CD4-positive, alpha-beta T cell treated with Interferon gamma for 1 hour (primary cell): ENCODE measurements at regions not wholly inside any gene's neighbourhood (a gene's known extent, or its start where the extent isn't known, plus 50 kb on each side); places are given as distances from the start of the nearest gene placed in this dataset.
"Not testable (repeated sequence)": the region's sequence is repeated elsewhere in the genome, so short reads cannot be mapped to it uniquely, and the experiment has no call there.

Source experiments
- DNase-seq: peaks from one replicate; pipeline ENCODE4 v3.0.0-alpha.2; 2020

- no peak for DNase-seq
Observed at GRCh38 chr5:18489703-18490102, 855.4 kb downstream of the TAF11L14 start.

DNA sequence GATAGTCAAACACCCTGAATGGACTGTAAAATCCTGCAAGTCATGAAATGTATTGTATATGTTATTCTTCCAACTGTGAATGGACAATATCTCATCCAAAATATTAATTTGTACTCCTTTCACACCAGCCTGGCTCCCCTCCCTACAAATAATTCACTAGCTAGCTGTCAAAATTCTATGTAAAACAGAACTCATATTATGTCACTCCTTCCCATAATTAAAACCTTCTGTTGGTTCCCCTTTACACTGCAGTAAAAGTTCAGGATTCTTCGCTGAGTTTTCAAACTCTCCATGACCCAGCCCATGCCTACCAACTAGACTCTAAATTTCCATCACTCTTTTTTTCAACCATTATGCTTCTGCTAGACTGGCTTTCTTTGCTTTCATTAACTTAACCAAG lies 857.1 kb downstream of the TAF11L14 start:
- no peak for DNase-seq

GRCh38 chr5:18495157-18495556 lies 860.9 kb downstream of the TAF11L14 start:
- no peak for DNase-seq

DNA sequence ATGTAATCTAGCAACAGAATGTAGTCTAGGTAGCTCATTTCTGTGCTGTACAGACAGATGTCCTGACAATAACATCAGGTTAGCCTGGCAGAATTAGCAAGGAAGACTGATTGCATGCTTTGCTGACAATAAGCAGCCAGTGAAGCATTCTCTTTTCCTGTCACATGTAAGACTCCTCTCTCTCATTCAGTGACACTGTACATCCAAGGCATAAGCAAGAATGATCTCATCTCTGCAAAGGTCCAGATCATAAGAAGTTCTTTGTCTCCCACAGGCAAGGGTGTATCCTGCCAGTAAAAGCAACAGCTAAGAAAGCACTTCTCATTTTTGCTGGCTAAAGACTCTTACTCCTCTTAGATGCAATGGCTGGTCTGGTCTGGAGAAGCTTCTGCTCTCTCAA lies 861.8 kb downstream of the TAF11L14 start:
- no peak for DNase-seq

DNA sequence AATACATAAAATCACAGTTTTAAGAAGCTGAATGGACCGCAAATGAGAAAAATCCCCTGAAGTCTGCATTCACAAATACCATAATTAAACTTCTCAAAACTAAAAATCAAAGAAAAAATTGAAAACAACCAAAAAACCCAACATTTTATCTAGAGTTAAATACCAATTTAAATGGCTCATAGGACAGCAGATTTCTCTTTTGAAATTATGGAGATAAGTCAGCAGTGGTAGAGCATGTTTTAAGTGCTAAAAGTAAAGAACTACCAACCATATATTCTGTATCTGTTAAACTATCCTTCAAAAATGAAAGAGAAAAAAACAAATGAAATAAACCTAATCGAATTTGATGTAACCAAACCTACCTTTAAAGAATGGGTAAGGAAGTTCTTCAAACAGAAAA lies 862.8 kb downstream of the TAF11L14 start:
- DNase-seq, result no peak

DNA sequence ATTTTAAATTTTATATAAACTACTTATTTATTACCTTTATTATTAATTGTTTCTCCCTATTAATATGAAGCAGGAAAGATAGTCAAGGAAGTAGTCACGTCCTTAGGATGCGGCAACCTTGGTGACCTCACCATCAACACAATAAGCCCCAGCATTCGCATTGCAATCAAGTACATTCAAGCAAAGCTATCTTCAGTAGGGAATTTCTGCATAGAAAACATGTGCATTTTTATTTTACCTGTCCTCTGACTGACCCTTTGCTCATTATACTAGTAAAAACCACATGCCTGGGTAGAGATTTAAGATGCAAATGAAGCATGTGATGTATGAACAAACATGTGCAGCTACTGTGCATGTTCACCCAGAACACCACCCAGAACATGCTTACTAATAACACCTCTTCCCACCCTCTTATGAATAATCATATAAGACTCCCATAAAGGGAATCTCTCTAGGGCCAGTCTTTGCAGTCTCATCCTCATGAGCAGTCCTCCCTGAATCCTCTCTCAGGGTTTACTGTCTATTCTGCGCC lies 869.6 kb downstream of the TAF11L14 start:
- DNase-seq, result no peak

GRCh38 chr5:18507114-18507513 lies 872.9 kb downstream of the TAF11L14 start:
- DNase-seq, result no peak

DNA sequence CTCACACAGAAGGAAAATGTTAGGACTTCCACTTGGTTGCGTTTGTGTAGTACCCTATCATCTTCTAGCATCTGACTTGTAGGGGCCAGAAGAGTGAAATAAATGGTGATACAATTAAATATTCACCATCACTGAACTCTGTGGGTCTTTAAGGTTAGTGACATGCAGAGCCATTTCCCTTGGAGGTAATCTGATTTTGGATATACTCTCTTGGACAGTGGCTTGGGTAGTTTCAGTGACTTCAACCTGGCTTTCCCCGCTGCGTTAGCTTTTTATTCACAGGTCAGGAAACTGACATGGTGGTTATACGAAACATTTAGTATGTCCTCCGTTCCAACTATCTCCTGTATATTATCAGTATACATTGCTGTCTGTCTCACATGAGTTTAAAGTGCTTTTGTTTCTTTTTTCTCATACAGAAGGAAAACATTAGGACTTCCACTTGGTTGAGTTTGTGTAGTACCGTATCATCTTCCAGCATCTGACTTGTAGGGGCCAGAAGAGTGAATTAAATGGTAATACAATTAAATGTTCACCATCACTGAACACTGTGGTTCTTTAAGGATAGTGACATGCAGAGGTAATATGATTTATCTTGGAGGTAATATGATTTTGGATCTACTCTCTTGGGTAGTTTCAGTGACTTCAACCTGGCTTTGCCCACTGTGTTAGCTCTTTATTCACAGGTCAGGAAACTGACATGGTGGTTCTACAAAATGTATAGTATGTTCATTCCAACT lies 883.6 kb downstream of the TAF11L14 start:
- no peak for DNase-seq

- DNase-seq, result no peak
Observed at GRCh38 chr5:18523380-18523779, 889.1 kb downstream of the TAF11L14 start.

GRCh38 chr5:18526792-18527405 lies 892.6 kb downstream of the TAF11L14 start:
- no peak for DNase-seq

DNA sequence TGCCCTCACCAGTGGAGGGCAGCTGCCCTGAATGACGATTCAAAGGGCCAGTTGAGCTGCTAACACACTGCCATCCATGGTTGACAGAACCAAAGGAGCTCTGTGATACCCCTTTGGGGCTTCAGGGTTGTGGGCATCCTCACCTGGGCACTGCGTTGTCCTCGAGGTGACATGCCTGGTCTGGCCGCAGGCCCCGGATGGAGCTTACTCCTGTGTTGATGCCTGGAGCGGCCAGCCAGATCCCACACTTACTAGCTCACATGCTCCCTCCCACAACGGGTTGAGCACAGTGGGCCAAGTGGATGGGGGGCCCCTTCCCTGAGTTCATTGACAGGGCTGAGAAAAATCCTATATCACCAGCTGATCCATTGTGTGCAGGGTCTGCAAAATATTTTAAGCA lies 898.9 kb downstream of the TAF11L14 start:
- DNase-seq, result no peak

DNA sequence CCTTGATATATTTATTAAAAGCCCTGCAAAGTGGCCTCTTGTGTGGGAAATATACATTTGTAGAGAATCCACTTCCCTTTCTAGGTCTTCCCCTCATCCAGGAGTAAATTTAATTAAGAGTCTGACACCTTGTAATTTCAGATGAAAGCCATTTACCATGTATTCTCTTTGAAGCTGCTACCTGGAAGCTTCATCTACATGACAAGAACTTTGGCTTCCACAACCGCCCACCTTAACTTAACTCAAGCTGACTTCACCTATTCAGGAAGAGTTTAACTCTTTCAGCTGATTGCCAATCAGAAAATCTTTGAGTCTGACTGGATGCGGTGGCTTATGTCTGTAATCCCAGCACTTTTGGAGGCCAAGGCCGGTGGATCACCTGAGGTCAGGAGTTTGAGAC lies 899.9 kb downstream of the TAF11L14 start:
- DNase-seq, result no peak

DNA sequence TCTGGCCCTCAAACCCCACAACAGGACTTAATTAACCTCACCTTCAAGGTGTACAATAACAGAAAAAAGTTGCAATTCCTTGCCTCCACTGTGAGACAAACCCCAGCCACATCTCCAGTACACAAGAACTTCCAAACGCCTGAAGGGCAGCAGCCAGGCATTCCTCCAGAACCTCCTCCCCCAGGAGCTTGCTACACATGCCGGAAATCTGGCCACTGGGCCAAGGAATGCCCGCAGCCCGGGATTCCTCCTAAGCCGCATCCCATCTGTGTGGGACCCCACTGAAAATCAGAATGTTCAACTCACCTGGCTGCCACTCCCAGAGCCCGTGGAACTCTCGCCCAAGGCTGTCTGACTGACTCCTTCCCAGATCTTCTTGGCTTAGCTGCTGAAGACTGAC lies 901.5 kb downstream of the TAF11L14 start:
- DNase-seq, result not testable (repeated sequence)

- no peak for DNase-seq
Observed at GRCh38 chr5:18544421-18544820, 910.2 kb downstream of the TAF11L14 start.

DNA sequence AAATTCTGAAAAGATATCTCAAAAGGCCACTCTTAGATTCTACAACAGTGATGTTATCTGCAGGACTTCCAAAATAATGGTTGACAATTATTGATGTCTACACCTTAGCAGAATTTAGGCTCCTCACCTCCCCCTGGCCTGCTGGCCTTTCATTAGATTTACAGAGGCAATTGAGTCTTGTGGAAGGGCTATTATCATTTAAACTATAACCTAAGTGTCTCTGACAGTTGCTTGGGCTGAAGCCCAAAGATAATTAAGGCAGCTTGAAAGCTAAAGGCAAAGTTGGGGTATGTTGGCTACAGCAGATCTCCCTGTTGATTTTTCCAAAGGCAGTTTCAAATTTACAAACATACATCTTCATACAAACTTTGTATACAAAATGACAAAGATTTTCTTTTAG lies 912.3 kb downstream of the TAF11L14 start:
- no peak for DNase-seq

DNA sequence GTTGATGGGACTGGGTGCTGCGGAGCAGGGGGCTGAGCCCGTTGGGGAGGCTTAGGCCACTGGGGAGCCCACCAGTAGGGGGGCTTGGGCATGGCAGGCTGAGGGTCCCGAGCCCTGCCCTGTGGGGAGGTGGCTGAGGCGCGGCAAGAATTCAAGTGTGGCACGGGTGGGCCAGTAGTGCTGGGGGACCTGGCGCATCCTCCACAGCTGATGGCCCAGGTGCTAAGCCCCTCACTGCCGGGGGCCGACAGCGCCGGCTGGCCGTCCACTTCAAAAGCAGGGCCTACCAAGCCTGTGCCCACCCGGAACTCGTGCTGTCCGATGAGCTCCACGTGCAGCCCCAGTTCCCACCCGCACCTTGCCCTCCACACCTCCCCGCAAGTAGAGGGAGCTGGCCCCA lies 917.5 kb downstream of the TAF11L14 start:
- no peak for DNase-seq

DNA sequence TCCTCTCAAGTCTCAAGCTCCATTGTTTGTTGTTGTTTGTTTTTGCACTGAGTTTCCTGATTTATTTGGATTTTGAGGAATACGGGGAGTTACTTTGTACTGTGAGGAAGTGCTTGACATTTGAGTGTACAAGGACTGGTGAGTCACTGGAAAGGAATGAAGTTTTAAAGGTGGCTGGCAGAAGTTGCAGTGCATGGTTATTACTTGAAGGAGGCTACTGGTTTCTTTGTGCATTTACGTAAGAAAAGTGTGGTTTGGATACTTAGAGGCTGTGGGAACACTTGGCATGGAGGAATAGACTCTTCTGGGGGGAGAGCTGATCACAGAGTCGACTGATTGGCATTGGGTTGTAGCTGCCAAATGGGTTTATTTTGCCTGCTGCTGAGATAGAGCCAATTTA lies 919.0 kb downstream of the TAF11L14 start:
- DNase-seq, result no peak

DNA sequence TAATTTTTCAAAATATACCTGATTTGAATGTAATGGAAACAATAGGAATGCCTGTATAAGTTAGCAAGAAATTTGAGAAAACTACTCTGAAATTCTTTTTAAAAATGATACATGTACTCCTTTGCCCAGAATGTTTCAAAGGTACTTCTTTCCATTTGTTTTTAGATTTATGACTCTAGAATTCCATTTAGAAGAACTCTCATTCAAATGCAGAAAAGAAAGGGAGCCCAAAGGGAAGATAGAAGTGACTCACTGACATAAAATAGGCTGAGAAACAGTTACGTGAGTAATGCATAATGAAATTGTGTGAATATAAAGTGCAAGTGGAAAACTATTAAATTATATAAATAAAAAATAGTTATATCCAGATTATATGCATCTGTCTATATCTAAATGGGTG lies 926.3 kb downstream of the TAF11L14 start:
- no peak for DNase-seq

DNA sequence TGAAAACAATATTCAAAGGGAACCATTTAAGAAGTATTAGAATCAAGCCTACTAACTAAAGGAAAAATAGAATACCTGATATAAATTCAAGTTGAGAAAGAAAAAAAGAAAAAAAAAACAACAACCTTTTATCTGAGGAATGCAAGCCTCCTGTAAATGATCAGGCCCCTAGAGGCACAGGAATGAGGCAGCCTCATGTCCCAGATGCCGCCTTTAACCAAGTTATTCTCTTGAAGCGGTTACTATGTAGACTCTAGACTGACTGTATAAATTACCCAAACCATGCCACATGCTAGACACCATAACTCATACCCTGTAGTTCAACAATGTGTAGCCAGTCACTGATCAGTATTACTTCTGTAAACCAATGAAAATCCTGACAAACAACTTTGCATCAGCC lies 929.6 kb downstream of the TAF11L14 start:
- DNase-seq, result no peak

DNA sequence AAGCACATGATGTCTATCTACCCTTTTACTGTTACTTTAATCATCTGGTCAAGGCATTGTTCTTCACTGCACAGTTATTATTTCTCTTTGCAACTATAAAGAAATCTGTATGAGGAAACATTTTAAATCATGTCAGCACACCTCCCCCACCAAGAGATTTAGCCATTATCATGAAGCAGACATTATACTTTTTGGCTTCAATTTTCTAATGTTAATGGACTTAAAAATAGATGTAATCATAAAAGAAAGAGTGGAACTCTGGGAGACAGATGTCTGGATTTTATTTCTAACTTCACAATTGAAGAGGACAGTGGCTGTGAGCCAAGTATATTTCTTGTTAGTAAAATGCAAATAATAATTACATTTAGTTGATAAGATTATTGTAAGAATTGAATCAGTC lies 932.4 kb downstream of the TAF11L14 start:
- DNase-seq, result no peak

- DNase-seq, result no peak
Observed at GRCh38 chr5:18576586-18576985, 942.3 kb downstream of the TAF11L14 start.

GRCh38 chr5:18601185-18601584 lies 966.9 kb downstream of the TAF11L14 start:
- no peak for DNase-seq

DNA sequence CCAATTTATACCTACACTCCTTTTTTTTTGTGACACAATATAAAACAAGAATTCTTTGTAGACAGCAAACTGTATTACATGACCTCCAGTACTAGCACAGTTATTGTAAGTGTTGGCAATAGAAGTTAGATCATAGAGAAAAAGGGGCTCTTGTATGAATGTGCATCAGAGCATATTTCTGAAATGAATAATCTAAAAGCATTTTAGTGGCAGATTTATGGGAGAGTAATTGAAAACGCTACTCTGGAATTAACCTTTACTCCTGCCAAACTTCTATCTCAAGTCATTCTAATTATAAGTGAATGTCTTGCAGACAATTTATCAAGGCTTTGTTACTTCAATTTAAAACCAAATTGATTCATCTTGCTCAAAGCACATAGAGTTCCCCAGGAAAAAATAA lies 968.1 kb downstream of the TAF11L14 start:
- no peak for DNase-seq

DNA sequence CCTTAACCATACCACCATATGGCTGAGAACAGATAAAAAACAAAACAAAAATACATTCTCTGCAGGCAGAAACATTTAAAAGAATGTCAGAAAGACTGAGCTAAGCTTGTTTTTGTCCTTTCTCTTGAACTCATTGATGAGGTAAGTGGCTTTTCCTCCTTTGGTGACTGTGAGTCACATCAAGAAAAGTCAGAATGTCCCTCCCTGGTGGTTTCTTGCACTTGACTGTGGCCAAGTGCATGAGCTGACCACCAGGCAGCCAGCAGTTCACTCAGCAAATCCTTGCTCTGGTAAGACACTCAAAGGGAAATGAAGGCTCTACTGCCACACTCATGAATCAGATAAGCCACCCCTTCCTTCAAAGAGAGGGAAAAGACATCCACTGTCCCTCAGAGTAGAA lies 970.9 kb downstream of the TAF11L14 start:
- no peak for DNase-seq

DNA sequence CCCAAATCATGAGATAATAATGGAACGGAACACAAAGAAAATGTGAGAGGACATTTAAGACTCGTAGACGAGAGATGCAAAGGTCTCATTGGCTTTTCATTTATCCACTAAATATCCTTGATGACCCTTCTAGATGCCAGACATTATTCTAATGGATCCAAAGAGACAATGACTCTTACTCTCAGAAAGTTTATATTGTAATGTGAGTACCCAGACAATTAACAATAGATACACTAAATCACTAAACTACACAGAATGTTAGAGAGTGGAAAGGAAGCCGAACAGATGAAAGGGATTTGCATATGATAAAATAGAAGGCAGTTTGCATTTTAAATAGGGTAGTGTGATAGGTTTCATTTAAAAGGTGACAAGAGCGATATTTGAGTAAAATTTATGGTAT lies 973.3 kb downstream of the TAF11L14 start:
- no peak for DNase-seq
